Activated CD4-positive, CD25-positive, alpha-beta regulatory T cell treated with anti-CD3 and anti-CD28 coated beads, Interleukin-2, amount 50 U/mL, for 72 hours (primary cell): ENCODE measurements at regions not wholly inside any gene's neighbourhood (a gene's known extent, or its start where the extent isn't known, plus 50 kb on each side); places are given as distances from the start of the nearest gene placed in this dataset.

Experiments used
- DNase-seq: peaks from one replicate; pipeline ENCODE4 v3.0.0; 2021

- no peak for DNase-seq
Observed at GRCh38 chr15:31265090-31265870, 61.4 kb upstream of the KLF13 start.

- peak; percentile 62 for DNase-seq
Observed at GRCh38 chr15:31265871-31266711, 60.5 kb upstream of the KLF13 start.

- no peak for DNase-seq
Observed at GRCh38 chr15:31266712-31267111, 59.9 kb upstream of the KLF13 start.

GRCh38 chr15:31267161-31268107, 59.2 kb upstream of the KLF13 start:
- no peak for DNase-seq

- DNase-seq = no peak
Observed at GRCh38 chr15:31268108-31268501, 58.5 kb upstream of the KLF13 start.

- DNase-seq = no peak
Observed at GRCh38 chr15:31268911-31269784, 57.5 kb upstream of the KLF13 start.

GRCh38 chr15:31269816-31270575, 56.6 kb upstream of the KLF13 start:
- no peak for DNase-seq

- no peak for DNase-seq
Observed at GRCh38 chr15:31270767-31271166, 55.9 kb upstream of the KLF13 start.

- no peak for DNase-seq
Observed at GRCh38 chr15:31271224-31271635, 55.4 kb upstream of the KLF13 start.

GRCh38 chr15:31271711-31272557, 54.7 kb upstream of the KLF13 start:
- no peak for DNase-seq

- DNase-seq = no peak
Observed at GRCh38 chr15:31272558-31273257, 53.9 kb upstream of the KLF13 start.

GRCh38 chr15:31273258-31273941, 53.2 kb upstream of the KLF13 start:
- DNase-seq = no peak

- no peak for DNase-seq
Observed at GRCh38 chr15:31274496-31275330, 51.9 kb upstream of the KLF13 start.

GRCh38 chr15:31275331-31276262, 51.0 kb upstream of the KLF13 start:
- no peak for DNase-seq

GRCh38 chr15:31276596-31277298, 49.9 kb upstream of the KLF13 start:
- DNase-seq = no peak
